GM19463 (cell line): ENCODE measurements at regions not wholly inside any gene's neighbourhood (a gene's known extent, or its start where the extent isn't known, plus 50 kb on each side); places are given as distances from the start of the nearest gene placed in this dataset.
"Not testable (repeated sequence)": the region's sequence is repeated elsewhere in the genome, so short reads cannot be mapped to it uniquely, and the experiment has no call there.

Experiments used
- ATAC-seq: cut with Tn5 transposase; IDR thresholded peaks from one replicate; pipeline ENCODE4 v1.9.1; 2021; ENCODE audit warnings: mild to moderate bottlenecking, moderate library complexity; ENCODE audit not compliant: unreplicated experiment

DNA sequence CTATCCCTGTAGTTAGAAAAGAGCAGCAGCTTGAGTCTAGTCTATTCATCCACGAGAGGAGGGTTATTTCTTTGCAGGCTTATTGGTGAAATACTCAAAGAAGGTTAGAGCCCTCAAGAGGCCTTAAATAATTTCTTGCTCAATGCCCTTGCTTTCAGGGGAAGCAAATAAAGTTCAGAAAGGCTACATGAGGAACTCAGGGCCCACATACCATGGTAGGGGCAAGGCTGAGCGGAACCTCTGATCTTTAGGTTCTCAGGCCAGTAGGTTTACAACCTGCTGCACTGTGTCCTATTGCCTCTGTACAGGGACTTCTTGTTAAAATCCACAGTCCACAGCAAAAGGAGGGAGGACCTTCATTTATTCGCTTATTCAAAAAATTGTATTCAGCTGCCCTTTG is 101.7 kb downstream of the ADAMTS15 start:
- ATAC-seq, result no peak

- ATAC-seq, result no peak
Measured at GRCh38 chr11:130550984-130551383, 102.5 kb downstream of the ADAMTS15 start.

DNA sequence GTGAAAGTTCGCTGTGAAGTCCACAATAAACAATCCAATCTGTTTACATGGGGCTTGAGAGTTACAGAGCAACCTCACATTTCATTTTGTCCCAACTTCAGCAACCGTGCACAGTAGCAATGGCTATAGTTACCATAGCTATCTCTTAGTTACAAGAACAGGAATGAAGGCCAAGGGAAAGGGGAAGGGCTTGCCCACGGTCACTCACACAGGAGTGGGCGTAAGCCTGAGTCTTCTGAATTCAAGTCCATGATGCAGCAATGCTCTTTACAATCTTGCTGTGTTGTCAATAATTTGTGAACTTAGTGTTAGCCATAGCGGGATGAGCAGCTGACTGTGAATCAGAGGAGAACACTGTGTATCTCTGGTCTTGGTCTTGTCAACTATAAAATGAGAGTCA is 102.9 kb downstream of the ADAMTS15 start:
- ATAC-seq, result no peak

GRCh38 chr11:130553306-130553705 is 104.9 kb downstream of the ADAMTS15 start:
- no peak for ATAC-seq

DNA sequence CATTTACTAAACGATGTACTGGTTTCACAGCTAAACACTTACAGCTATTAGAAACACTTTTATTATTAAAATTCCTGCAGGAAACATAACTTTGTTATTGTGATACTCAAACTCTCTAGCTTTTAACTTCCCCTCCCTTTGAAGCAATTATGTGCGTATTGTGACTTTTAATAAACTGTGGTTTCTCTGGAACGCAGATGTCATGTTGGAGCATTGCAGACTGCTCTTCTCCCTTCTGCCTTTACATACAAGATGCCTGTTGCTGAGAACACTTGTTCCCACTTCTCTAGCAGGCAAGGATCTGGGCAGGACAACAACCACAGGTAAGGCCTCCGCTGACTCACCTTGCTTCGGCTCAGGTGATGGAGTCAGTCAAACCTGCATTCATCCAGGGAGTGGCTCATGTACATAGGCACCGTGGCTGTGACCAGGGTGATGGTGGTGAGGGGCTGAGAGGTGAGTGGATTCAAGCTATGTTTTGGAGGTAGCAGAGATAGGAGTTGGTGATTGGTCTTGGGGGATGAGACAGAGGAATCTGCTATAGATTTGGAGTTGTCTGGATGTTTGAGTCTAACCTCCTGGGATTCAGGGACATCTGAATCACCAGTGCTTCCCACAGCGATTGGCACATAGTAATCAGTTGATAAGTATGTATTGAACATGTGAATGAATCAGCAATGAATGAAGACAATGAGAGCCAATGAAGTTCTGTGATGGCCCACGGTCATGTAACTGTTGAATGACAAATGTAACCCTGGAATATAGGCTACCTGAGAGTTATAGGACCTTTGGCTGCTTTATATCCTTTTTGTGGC is 106.0 kb downstream of the ADAMTS15 start:
- ATAC-seq, result no peak

- no peak for ATAC-seq
Measured at GRCh38 chr11:130555251-130555841, 106.9 kb downstream of the ADAMTS15 start.

GRCh38 chr11:130560000-130560780 is 111.7 kb downstream of the ADAMTS15 start:
- ATAC-seq, result no peak

DNA sequence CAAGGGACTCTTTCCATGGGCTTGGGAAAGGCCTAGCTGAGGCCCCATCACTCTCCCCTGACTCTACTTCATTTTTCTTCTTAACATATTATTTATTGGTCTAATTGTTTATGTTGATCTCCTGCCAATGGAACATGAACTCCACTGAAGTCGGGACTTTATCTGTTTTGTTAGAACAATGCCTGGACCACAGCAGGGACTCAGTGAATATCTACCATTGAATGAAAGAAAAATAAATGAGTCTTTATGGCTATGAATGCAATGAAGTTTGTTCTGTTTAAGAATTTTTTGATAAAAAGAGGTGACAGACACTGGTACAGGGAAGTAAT is 112.3 kb downstream of the ADAMTS15 start:
- ATAC-seq, result no peak

DNA sequence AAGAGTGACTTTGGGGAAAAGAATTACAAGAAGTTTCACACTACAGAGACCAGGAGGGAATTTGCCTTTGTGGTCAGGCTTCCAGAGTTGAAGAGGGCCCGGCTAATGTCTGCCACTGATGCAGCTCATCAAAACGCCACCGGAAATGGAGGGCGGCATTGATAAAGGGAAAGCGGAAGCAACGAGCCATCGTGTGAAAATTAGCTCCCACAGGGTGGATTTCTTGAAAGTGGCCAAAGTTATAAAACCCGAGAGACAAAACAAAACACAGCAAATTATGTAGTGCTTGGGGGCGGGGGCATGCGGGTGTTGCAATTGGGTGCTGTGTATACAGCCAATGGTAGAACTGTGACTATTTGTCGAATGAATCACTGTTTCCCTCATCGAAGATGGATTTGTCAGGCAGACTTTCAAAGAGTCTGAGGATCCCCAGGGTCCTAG is 113.0 kb downstream of the ADAMTS15 start:
- no peak for ATAC-seq

GRCh38 chr11:130562549-130562948 is 114.1 kb downstream of the ADAMTS15 start:
- ATAC-seq, result no peak

DNA sequence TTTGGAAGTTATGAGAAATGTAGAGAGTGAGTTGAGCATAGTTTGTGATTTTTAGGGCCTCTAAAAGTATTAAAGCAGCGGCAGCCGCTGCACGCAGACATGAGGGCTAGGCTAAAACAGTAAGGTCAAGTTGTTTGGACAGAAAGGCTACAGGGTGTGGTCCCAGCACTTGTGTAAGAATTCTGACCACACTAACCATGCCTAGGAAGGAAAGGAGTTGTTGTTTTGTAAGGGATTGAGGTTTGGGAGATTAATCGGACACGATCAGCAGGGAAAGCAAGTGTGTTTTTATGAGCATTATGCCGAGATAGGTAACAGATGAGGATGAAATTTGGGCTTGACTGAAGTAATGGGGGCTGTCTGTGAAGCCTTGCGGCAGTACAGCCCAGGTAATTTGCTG is 117.9 kb downstream of the ADAMTS15 start:
- not testable (repeated sequence) for ATAC-seq

GRCh38 chr11:130571519-130571918 is 123.1 kb downstream of the ADAMTS15 start:
- ATAC-seq, result no peak

DNA sequence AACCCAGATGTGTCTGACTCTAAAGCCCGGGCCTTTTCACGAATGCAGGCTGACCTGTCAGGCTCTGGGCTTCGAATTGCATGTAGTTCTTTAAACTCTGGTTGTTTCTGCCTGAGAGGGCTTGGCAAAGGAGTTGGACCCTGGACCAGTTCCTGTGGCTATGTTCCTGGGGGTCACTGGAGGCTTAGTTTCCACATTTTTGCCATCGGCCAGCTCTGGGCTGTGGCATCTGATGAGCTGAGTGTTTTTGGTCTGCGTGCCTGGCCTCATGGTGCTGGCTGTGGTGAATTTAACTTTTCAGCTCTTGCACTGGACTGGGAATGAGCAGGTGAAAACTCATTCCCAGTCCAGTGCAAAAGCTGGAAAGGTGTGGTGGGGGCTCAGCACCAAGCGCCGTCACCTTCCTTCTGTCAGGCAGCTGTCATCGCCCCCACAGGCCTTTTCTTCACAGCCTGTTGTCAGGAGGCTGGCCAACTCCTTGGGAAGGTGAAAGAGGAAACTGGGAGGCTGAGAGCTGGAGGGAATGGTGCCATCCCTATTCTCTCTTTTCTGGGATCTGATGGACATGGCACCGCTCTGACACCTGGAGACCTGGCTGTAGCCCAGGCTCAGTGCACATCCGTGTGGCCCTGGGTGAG is 123.6 kb downstream of the ADAMTS15 start:
- ATAC-seq, result no peak

- no peak for ATAC-seq
Measured at GRCh38 chr11:130573767-130574166, 125.3 kb downstream of the ADAMTS15 start.

GRCh38 chr11:130574740-130575139 is 126.3 kb downstream of the ADAMTS15 start:
- ATAC-seq, result no peak

GRCh38 chr11:130576146-130576545 is 127.7 kb downstream of the ADAMTS15 start:
- ATAC-seq, result no peak

DNA sequence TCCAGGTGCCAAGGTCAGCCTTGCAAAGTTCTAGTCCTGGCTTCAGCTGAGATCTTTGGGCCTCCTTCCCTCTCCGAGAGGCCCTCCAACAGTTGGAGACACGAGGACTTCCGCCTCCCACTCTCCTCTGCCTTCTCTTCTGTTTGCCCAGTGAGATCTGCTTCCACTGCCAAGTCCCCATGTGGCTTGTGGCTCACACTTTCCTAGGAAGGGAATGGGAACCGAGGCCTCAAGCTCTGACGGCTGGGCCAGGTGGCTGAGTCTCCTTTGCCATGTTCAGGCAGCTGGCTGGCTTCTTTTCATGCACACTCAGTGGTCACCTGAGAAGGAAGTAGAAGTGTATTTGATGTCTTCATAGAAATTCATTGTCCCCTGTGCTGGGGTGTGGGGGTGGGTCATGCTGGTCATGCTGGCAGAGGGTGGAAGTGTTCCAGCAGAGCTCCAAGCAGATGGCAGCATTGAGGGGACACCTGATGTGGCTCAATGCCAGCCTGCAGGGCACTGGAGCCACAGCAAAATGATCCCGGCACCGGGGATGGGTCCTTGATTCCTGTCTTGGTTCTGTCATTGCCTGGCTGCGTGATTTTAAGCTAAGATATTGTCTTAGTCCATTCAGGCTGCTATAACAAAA is 130.4 kb downstream of the ADAMTS15 start:
- ATAC-seq, result no peak

- no peak for ATAC-seq
Measured at GRCh38 chr11:130580372-130580771, 131.9 kb downstream of the ADAMTS15 start.

DNA sequence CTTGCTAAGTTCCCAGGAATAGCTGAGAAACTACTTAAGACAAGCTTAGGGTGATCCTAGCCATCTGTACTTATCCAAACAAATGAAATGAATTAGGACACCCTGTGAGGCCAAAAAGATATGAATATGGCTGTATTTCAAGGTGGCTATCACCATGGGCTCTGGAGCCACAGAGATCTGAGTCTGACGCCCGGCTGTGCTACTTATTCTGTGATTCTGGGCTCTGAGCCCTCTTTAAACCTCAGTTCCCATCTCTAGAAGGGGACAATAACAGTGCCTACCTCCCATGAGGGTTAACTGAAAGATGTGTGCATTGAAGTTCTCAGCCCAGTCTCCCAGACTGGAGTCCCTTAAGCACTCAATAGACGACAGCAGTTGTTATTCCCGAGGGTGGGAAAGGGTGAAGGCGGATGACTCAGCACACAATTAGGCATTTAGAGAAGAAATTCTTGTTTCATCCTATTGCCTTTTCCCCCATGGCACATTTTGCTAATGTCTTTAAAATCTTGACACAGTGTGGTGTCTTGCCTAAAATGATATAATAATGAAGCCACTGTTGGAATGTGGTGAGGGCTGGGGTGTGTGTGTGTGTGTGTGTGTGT is 132.5 kb downstream of the ADAMTS15 start:
- no peak for ATAC-seq

DNA sequence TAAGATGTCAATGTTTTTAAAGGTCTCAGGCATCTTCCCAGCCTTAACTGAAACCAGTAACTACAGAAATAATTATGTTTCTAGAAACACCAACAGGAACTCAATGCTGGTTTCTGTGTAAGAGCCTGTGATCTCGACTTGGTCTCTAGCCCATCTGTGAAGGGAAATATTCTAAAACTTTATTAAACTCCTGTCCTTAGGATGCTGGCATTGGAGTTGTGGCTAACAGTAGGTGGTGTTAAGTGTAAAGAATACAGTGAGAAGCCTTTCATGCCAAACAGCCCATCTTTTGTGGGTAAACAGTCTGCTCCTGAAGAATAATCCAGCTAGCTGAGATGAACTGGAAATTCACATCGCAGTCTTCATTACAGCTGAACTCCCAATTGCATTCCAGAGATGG is 133.2 kb downstream of the ADAMTS15 start:
- no peak for ATAC-seq

GRCh38 chr11:130582176-130582575 is 133.7 kb downstream of the ADAMTS15 start:
- no peak for ATAC-seq
